K562 (cell line): ENCODE measurements at regions not wholly inside any gene's neighbourhood (a gene's known extent, or its start where the extent isn't known, plus 50 kb on each side); places are given as distances from the start of the nearest gene placed in this dataset.

Source experiments
- ATAC-seq: fragments of 200-7000 bp; cut with Tn5 transposase; 3 replicates; pipeline ENCODE4 v1.9.1; 2020; ENCODE audit warnings: moderate library complexity
- BruUV-seq: library from RNA; stranded (reverse); fragments of 400-500 nt; replicated peaks from 2 replicates; lab custom pipeline; 2021; lab: Mats Ljungman, UMichigan
- CTCF ChIA-PET: fragments of 300-600 bp; formaldehyde crosslinking; extraction: SDS; loops from one replicate; lab custom pipeline; 2021; ENCODE audit warnings: low intra/inter-chr PET ratio; lab: Yijun Ruan, JAX
- POLR2A ChIA-PET: fragments of 300-600, 350-650 bp; sonication (Branson Sonifier 250); formaldehyde crosslinking; extraction: SDS; loops from one replicate; lab custom pipeline; 2021; ENCODE audit warnings: antibody characterized with exemption, inconsistent platforms; lab: Yijun Ruan, JAX
- DNase-seq, 4 experiments: peaks; one replicate each; pipeline versions ENCODE4 v3.0.0 to v3.0.0-alpha.2; 2011 to 2018; ENCODE audit warnings: low spot score in 3 of 4, mixed read lengths in 3 of 4; ENCODE audit errors: extremely low read depth in 1 of 4
- FAIRE-seq: peaks from 2 replicates; lab custom pipeline; 2011; peaks lifted over from hg19 to GRCh38; lab: Jason Lieb, UNC
- H2AFZ ChIP-seq: 2 replicates; pipeline ENCODE4 v1.6.0; 2011; ENCODE audit warnings: low read depth, low read length, control low read depth, inconsistent platforms
- H3K27ac ChIP-seq: fragments of 200-600 bp; 3 replicates; pipeline ENCODE4 v1.8.0; 2011; ENCODE audit warnings: low read depth, mild to moderate bottlenecking, control low read depth, inconsistent platforms, low read length, moderate library complexity, mixed read lengths; ENCODE audit errors: extremely low read depth
- H3K27me3 ChIP-seq, 2 experiments: fragments of 300-600 bp in 1 of 2; 2 replicates in 1 of 2; 3 replicates in 1 of 2; pipeline versions ENCODE4 v1.6.0 to v1.8.0; 2011; ENCODE audit warnings: inconsistent platforms in 2 of 2, low read length in 2 of 2, mild to moderate bottlenecking in 1 of 2, mixed read lengths in 1 of 2, moderate library complexity in 1 of 2; ENCODE audit not compliant: control insufficient read depth in 2 of 2, insufficient read depth in 2 of 2
- H3K36me3 ChIP-seq: fragments of 300-600 bp; 3 replicates; pipeline ENCODE4 v1.8.0; 2011; ENCODE audit warnings: mild to moderate bottlenecking, low read length, inconsistent platforms; ENCODE audit not compliant: control insufficient read depth, insufficient read depth
- H3K4me1 ChIP-seq, 2 experiments: fragments of 200-600 bp in 1 of 2; replicated peaks in 1 of 2; 2 replicates in 1 of 2; 3 replicates in 1 of 2; pipeline versions ENCODE4 v1.5.1 to v1.8.0; 2011; ENCODE audit warnings: inconsistent platforms in 2 of 2, low read length in 2 of 2, mild to moderate bottlenecking in 1 of 2, mixed read lengths in 1 of 2, moderate library complexity in 1 of 2; ENCODE audit not compliant: control insufficient read depth in 2 of 2, insufficient read depth in 2 of 2
- H3K4me2 ChIP-seq: 2 replicates; pipeline ENCODE4 v1.6.1; 2011; ENCODE audit warnings: low read length, control low read depth, inconsistent platforms, mixed read lengths; ENCODE audit not compliant: insufficient read depth
- H3K4me3 ChIP-seq: fragments of 200-600 bp; sonication (generic), shearing (Covaris generic); 2 replicates; pipeline ENCODE4 v1.5.1; 2016; ENCODE audit warnings: control low read depth, inconsistent platforms
- H3K79me2 ChIP-seq: fragments of 200-600 bp; 3 replicates; pipeline ENCODE4 v1.8.0; 2011; ENCODE audit warnings: low read length, inconsistent platforms; ENCODE audit not compliant: control insufficient read depth, insufficient read depth
- H3K9ac ChIP-seq, 2 experiments: 2 replicates each; pipeline versions ENCODE4 v1.6.0 to v1.6.1; 2011; ENCODE audit warnings: low read depth in 2 of 2, low read length in 2 of 2, control low read depth in 1 of 2, inconsistent platforms in 1 of 2, mild to moderate bottlenecking in 1 of 2, mixed read lengths in 1 of 2; ENCODE audit not compliant: insufficient read depth in 1 of 2
- H3K9me1 ChIP-seq: one replicate; pipeline ENCODE4 v1.6.0; 2011; ENCODE audit warnings: inconsistent platforms, mild to moderate bottlenecking, low read length, moderate library complexity; ENCODE audit not compliant: control insufficient read depth, insufficient read depth
- H3K9me3 ChIP-seq: replicated peaks from 2 replicates; pipeline ENCODE4 v1.5.1; 2011; ENCODE audit warnings: low read depth, low read length, inconsistent platforms; ENCODE audit not compliant: control insufficient read depth, insufficient read depth
- H4K20me1 ChIP-seq: replicated peaks from 2 replicates; pipeline ENCODE4 v1.6.1; 2011; ENCODE audit warnings: low read length, inconsistent platforms, mixed read lengths; ENCODE audit not compliant: control insufficient read depth, insufficient read depth
- HMG20A ChIP-seq: fragments of 450-650 bp; formaldehyde crosslinking; conservative IDR thresholded peaks from 2 replicates; pipeline ENCODE4 v1.4.0; 2020; ENCODE audit warnings: mild to moderate bottlenecking, mixed read lengths
- RFX1 ChIP-seq: fragments of 450-650 bp; IDR thresholded peaks from 2 replicates; pipeline ENCODE4 v1.6.1; 2016; ENCODE audit warnings: mild to moderate bottlenecking, moderate library complexity
- TGIF2 ChIP-seq: sonication (generic); formaldehyde crosslinking; IDR thresholded peaks from 2 replicates; pipeline ENCODE4 v1.8.1; 2022; ENCODE audit warnings: mild to moderate bottlenecking, missing genetic modification reagents, moderate library complexity
- ZNF311 ChIP-seq: fragments of 250-450 bp; sonication (Bioruptor Pico); IDR thresholded peaks from 2 replicates; pipeline ENCODE4 v1.4.0; 2020; ENCODE audit warnings: mild to moderate bottlenecking, moderate library complexity
- WGBS: fragments of 100-300 bp; shearing (Covaris generic); methylation state at CpG from one replicate; pipeline ENCODE4 v1.1.6; 2016; ENCODE audit warnings: low coverage, mixed read lengths; ENCODE audit not compliant: insufficient coverage; ENCODE audit errors: missing lambda C conversion rate; 5-methylcytosine and 5-hydroxymethylcytosine counted together
- in situ Hi-C: fragments of 300-500 bp; cut with MboI; formaldehyde crosslinking; loops from 4 replicates; pipeline ENCODE4 v1.15.0; 2018; ENCODE audit warnings: inconsistent platforms, mixed read lengths
- intact Hi-C: fragments of 100-400 bp; cut with micrococcal nuclease; formaldehyde crosslinking; loops from 2 replicates; pipeline ENCODE4 v1.14.2; 2022
- TF ChIP-seq, protein P1 (sequence below): fragments of 450-650 bp; formaldehyde crosslinking; IDR thresholded peaks from 2 replicates; pipeline ENCODE4 v1.4.0; 2020; ENCODE audit warnings: mild to moderate bottlenecking, moderate library complexity
- TF ChIP-seq, protein P2 (sequence below): fragments of 450-650 bp; IDR thresholded peaks from 2 replicates; pipeline ENCODE4 v1.7.0; 2016; ENCODE audit warnings: borderline replicate concordance

DNA sequence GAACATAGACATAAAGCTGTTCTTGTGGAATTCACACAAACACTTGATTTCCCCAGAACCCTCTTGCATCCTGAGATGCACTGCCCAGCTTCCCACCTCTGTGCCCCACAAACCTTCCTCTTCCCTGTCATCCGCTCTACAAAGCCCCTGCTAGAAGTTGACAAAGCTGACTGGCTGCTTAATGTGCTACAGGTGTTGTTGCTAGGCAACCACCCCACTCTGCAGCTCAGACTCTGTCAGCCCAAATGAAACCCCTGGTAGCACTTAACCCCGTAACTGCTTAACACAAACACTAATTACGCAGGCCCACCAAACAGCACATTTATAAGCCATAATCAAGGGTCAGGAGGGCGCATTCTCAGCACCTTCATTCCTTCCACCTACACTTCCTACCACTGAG, 172.0 kb upstream of the CADM1 start:
- H3K9me3 ChIP-seq, result no peaks in the 10 kb centered on the region
- H3K9me1 ChIP-seq, result no peaks in the 10 kb centered on the region
- ATAC-seq (no peak), DNase-seq (no peak), FAIRE-seq (no peak)
- POLR2A ChIA-PET, result no interaction called here
- H3K4me1 ChIP-seq, result no peaks in the 10 kb centered on the region
- no peak overlapping the region for H3K4me2 ChIP-seq
- no peaks in the 10 kb centered on the region for H3K79me2 ChIP-seq
- TF ChIP-seq ZNF311 (no peak), RFX1 (peak; percentile 70), TGIF2 (no peak), HMG20A (CRISPR knock-in tag) (no peak)
- TF ChIP-seq, protein P1, sequence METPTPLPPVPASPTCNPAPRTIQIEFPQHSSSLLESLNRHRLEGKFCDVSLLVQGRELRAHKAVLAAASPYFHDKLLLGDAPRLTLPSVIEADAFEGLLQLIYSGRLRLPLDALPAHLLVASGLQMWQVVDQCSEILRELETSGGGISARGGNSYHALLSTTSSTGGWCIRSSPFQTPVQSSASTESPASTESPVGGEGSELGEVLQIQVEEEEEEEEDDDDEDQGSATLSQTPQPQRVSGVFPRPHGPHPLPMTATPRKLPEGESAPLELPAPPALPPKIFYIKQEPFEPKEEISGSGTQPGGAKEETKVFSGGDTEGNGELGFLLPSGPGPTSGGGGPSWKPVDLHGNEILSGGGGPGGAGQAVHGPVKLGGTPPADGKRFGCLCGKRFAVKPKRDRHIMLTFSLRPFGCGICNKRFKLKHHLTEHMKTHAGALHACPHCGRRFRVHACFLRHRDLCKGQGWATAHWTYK, result no peak
- TF ChIP-seq, protein P2, sequence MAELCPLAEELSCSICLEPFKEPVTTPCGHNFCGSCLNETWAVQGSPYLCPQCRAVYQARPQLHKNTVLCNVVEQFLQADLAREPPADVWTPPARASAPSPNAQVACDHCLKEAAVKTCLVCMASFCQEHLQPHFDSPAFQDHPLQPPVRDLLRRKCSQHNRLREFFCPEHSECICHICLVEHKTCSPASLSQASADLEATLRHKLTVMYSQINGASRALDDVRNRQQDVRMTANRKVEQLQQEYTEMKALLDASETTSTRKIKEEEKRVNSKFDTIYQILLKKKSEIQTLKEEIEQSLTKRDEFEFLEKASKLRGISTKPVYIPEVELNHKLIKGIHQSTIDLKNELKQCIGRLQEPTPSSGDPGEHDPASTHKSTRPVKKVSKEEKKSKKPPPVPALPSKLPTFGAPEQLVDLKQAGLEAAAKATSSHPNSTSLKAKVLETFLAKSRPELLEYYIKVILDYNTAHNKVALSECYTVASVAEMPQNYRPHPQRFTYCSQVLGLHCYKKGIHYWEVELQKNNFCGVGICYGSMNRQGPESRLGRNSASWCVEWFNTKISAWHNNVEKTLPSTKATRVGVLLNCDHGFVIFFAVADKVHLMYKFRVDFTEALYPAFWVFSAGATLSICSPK, result no peak
- peaks cover 0 to 19% of the 10 kb centered on the region in 2 experiments; a peak in 2 of 5 replicates for H3K27me3 ChIP-seq
- H3K36me3 ChIP-seq, result no peaks in the 10 kb centered on the region
- no peak overlapping the region for H2AFZ ChIP-seq
- no peaks in the 10 kb centered on the region for H4K20me1 ChIP-seq
- no TSS peak for BruUV-seq
- H3K27ac ChIP-seq, result no peak overlapping the region
- intact Hi-C loops, result no loop called here
- CTCF ChIA-PET, result no interaction called here
- H3K4me3 ChIP-seq, result no peak overlapping the region
- 0% methylated on average over 4 of the region's 4 CpGs for WGBS
- in situ Hi-C loops, result no loop called here
- no peak overlapping the region for H3K9ac ChIP-seq
